Retina (tissue), 1 donor: ENCODE measurements at regions not wholly inside any gene's neighbourhood (a gene's known extent, or its start where the extent isn't known, plus 50 kb on each side); places are given as distances from the start of the nearest gene placed in this dataset.

ENCODE experiments used
- DNase-seq: peaks from one replicate; pipeline ENCODE4 v3.0.0-alpha.2; 2016

DNA sequence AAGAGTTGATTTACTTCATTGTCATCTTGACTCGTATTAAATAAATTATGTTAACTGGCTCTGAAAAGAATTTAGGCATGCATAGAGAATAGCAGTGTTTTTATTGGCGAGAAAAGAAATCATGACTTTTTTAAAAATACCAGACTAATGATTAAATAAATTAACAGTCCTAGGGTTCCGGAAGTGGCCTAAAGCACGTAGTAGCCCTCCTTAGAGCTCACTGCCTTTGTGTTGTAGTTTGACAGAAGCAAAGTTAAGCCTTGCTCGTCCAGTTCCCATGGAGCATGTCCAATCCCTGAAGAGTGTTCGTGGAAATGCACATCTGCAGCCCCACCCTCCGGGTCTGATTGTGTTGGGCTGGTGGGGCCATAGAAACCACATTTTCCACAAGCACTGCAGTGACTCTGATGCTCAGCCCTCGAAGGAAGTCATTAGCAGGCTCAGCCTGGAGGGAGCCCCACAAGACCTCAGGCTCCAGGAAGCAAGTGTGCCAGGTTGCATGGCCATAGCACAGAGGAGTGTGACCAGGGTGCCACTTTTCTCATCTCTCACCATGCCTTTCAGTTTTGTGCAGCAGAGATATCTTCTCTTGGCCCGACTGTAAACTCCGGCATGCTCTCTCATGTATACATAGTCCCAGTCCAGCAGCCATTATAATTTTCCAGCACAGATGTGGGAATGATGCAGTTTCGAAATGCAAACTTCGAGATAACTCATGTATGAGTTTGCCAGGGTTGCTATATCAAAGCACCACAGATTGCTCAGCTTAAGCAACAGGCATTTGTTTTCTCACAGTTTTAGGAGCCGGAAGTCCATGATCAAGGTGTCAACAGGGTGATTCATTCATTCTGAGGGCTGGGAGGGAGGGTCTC lies 188.6 kb upstream of the SH3BP4 start:
- no peak for DNase-seq

DNA sequence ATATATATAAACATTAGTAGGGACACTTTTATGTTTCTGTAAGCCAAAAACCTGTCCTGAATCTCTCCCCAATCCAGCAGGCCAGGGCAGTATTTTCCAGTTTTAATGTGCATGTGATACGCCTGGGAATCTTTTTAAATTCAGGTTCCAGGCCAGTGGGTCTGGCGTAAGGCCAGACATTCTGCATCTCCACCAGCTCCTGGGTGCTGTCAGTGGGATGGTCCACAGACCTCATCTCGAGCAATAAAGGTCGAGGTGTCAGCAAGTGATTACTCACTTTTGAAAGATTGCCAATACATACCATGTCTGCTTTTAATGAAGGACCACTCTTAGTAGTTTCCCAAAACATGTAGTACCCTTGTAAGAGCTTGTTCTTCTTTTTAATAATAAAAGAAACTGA lies 189.9 kb upstream of the SH3BP4 start:
- no peak for DNase-seq

DNA sequence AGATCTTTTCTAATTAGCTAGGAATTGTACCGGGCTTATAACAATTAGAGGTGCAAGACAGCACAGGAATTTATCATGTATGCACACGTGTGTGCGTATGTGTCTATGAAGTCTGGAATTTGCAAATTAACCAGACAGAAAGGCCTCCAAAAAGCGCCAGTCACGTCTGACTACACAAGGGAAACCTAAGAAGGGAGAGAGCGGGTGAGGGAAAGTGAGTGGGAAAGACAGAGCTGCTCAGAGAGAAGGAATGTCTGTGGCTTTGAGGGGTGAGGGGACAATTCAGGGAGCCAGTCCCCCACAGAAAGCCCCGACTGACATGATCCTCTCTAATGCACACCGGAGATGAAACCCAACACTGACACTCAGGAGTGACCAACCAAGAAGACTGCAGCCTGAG lies 197.7 kb upstream of the SH3BP4 start:
- no peak for DNase-seq

DNA sequence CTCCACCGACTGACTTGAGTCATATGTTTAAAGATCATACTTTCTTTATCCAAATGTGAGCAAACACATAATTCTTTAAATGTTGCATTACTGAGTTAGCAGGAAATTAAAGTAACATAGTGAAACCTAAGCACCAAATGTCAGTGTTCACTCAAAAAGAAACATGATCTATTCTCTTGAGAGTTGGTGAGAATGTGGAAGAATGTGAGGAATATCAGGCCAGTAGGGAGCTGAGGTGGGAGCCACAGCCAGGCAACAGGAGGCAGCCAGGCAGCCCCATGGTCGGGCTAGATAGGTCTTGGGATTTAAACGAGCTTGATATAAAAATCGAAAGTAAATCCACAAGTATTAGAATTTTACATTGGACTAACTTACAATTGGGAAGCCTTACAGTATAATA lies 198.1 kb upstream of the SH3BP4 start:
- no peak for DNase-seq

DNA sequence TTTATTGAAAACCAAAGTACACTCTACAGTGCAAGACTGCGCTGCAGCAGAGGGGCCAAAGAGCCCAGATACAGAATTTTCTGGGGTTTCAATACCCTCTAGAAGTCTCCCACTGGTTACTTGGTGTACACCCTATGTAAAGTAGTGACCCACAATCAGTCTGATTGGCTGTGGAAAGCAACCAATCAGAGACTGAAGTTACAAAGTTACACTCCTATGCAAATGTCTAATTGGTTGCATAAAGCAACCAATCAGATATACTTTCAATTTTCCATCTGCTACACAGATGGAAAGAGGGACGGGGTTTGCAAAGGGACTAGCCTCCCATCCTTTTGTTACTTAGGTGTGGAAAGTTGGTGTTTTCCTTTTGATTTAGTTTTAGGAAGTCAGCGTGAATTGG lies 198.9 kb upstream of the SH3BP4 start:
- DNase-seq: no peak

DNA sequence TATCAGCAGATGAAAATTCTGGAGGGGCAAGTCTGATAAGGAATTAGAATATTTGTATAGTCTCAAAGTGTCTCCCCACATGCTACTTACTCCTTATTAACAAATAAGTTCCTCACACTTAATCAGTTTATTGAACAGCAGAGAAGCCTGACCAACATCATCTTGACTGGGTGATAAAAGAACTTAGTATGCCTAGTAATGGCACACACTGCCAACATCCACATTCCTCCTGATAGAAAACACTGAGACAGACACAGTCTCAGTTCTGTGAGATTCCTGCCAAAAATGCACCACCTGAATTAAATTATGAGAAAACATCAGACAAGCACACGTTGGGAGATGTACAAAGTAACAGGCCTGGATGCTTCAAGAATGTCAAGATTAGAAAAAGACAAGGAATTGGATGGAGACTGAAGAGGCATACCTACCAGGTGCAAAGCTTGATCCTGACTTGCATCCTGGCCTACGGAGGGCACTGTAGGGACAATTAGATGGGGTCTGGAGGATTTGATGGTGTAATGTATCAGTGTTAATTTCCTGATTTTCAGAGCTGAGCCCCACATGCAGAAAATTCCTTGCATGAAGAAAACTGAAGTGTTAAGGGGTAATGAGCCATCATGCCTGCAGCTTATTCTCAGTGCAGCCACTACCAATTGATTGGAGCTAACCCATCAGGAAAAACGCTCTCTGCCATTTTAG lies 200.4 kb upstream of the SH3BP4 start:
- no peak for DNase-seq

DNA sequence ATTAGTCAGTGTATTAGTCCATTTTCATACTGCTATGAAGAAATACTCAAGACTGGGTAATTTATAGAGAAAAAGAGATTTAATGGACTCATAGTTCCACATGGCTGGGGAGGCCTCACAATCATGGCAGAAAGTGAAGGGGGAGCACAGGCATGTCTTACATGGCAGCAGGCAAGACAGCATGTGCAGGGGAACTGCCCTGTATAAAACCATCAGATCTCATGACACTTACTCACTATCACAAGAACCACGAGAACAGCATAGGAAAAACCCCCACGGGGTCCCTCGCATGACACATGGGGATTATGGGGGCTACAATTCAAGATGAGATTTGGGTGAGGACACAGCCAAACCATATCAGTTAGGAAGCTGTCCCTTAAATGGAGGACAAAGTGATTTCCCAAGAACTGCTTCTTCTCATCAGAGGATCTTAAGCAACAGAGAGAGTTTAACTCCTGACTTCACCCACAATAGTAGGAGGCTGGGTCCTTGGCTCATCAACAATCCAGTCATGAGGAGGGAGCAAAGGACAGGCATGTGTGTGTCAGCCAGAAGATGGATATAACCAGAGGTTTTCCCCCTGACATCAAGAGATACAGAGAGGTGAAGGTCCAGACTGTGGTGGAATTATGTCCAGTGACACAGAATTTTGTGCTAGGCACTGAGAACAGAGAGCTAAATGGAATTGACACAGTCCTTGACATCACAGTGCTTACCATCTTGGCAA lies 203.8 kb upstream of the SH3BP4 start:
- no peak for DNase-seq

DNA sequence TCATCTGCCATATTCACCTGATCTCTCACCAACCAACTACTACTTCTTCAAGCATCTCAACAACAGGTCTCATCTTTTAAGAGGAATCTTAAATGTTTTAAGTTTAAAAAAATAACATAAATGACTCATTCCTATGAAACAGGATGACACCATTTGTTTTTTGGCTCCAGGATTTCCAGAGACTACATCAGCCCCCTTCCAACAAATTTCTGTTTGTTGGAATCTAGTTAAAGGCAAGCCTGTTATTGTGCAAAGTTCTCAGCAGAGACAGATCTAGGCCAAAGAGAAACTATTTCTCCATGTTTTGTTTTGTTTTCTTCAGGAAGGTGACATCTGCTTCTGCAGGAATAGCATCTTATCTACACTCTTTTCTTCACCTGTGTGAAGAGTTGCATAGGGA lies 204.8 kb upstream of the SH3BP4 start:
- DNase-seq: no peak

DNA sequence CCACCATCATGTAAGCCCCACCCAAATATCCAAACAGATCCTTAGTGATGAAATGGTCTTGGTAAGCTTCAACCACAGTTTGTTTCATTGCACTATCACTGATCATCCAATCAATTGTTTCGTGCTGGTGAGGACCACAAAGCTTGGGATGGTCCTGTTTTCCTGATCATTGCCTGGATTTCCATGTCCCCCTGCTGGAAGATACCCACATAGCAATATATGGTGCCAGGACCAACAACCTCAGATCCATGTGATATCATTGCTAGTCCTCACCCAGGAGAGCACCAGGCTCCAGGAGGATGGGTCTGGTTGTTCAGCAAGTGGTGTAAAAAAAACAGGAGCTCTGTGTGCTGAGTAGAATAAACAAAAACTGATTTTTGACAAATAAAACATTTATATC lies 206.5 kb upstream of the SH3BP4 start:
- no peak for DNase-seq

DNA sequence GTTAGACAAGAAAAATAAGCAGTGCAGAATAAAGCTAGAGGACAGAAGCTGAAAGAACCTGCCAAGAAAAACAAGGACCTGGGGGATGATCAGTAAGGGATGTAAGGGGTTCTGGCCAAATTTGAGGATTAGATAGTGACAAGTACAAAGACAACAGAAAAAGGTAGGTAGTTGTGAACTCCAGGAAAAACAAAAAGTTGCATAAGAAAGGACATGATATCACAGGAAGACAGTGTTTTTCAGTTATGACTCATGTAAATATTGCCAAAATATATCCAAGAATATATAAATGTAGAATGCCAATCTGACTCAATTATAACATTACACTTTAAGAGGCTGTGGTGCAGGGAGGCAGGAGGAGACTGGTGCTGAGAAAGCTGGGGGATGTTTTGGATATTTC lies 209.8 kb upstream of the SH3BP4 start:
- no peak for DNase-seq

DNA sequence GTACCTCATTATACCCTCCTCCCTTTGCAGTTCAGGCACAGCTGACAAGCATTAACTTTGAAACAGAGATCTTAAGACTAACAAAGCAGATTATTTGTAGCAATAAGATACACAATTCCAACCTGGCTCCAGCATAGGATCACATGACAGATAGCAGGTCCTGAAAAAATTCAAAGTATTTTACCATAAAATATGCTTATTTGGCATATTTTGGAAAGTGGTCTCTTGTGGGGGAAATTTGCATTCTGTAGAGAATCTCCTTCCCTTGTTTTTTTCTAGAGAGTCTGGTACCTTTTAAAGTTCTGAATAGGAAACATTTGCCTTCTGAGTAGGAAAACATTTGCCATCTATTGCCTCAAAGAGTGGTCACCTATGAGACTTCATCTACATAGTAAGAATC lies 212.8 kb upstream of the SH3BP4 start:
- no peak for DNase-seq

DNA sequence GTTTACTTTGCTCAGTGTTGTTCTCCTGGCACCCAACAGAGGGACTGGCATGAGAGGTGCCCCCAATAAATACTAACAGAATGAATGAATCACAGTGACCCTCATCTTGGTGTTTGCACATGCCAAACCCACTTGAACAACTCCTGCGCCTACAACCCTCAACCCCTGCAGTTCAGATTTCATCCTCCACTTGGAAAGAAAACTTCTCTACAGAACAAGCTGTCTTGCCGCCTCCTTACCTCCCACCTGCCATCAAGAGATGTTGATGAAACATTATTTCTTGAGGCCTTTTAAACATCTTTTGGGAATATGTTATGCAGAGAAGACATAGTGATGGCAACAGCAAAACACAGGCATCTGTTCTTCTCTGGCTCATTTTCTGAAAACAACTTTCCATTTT lies 216.0 kb upstream of the SH3BP4 start:
- no peak for DNase-seq

DNA sequence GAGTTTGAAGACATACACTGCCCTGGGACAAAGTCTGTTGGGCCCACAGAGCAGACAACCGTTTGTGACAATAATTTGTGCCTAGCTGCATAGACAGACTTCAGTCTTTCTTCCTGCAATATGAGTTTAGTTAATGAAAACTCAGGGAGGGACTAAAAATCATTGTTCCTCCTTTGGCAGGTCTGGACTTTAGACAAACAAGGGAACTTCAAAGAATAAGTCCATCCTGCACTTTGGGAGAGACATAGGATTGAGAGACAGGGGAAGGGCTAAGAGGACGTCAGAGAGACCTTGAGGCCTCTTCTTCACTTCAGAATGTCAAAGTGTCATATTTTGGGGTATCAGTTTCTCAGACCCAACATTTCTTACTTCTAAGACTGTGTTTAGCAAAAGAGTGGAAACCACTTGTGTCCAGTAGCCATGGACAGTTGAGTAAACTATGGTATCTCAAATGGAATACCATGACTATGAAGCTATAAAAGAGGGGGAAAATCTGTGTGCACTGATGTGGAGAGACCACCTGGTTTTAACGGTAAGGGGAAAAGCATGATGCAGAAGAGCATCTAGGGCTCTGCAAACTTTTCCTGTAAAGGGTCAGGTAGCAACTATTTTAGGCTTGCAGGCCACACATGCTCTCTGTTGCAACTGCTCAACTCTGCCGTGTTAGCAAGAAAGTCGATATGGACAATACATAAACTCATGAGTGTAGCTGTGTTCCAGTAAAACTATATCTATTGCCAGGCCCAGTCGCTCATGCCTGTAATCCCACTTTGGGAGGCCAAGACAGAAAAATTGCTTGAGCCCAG lies 217.8 kb upstream of the SH3BP4 start:
- DNase-seq: no peak

DNA sequence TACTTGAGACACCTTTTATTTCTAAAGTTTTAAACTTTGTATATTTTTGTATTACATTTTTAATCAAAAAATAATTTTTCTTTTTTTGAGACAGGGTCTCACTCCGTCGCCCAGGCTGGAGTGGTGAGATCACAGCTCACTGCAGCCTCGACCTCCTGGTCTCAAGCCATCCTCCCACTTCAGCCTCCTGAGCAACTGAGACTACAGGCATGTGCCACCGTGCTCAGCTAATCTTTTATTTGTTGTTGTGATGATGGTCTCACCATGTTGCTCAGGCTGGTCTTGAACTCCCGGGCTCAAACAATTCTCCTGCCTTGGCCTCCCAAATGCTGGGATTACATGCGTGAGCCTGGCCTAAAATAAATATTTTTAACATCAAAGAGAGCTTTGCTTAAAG lies 218.7 kb upstream of the SH3BP4 start:
- no peak for DNase-seq

DNA sequence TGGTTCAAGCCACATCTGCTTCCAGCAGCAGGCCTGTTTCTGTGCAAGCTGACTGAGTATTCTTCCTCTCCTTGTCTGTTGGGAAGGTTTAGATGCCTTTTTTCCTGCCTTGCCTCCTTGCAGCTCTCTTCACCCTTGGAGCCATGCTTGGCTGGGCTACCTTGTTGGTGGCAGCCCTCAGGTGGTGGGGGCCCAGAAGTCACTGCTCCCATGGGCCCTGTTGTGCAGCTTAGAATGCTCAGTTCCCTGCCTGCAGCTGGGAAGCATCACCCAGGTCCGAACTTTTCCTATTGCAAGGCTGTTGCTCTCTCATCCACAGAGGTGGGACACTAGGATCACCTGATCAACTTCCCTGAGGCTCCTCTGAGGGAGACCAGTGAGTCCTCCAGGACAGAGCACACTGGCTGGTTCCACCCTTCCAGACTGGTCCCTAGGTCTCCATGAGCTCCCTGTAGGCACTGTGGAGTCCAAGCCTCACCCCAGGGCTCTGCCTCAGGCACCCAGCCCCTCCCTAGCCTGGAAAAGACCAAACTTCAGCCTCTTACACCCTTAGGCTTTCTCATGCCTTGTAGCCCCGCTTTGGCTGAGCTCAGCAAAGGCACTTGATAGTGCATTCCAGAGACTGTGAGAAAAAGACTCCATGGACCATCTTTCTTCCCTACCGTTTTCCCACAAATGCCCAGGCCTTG lies 219.3 kb upstream of the SH3BP4 start:
- no peak for DNase-seq

DNA sequence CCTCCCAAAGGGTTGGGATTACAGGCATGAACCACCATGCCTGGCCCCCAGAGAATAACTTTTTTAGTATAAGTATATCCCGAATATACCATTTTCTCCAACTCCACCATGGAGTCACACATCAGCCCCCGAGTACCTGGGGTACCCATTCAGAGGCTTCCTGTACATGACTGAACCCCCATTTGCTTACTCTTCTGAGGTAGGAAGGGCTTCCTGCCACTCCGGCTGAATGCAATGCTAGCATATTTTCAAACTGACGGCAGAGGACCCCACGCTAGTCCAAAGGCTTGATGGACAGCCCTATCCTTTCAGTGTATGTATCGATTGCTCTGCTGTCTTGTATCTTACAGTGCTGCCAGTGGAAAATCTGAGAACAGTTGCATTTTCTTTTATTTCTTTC lies 220.6 kb upstream of the SH3BP4 start:
- DNase-seq: no peak

DNA sequence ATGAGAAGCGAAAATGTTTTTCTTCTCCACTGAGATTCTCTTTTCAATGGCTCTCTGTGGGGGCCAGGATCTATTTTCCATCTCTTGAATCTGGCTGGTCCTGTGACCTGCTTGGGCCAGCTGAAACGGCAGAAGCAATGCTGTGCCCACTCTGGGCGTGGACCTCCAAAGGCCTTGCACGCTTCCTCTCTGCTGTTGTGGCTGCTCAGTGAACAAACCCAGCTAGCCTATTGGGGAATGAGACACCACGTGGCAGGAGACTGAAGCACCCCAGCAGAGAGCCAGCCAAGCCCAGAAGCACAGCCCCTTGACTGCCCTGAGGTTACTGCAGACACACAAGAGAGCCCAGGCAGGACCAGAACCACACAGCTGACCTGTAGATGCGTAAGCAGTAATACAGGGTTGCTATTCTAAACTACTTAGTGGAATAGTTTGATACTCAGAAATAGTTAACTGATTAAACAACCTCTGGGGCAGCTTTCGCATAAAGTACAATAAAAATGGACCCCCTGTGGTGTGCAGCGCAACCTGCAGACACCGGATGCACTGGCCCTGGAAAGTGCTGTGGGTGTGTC lies 221.7 kb upstream of the SH3BP4 start:
- no peak for DNase-seq

DNA sequence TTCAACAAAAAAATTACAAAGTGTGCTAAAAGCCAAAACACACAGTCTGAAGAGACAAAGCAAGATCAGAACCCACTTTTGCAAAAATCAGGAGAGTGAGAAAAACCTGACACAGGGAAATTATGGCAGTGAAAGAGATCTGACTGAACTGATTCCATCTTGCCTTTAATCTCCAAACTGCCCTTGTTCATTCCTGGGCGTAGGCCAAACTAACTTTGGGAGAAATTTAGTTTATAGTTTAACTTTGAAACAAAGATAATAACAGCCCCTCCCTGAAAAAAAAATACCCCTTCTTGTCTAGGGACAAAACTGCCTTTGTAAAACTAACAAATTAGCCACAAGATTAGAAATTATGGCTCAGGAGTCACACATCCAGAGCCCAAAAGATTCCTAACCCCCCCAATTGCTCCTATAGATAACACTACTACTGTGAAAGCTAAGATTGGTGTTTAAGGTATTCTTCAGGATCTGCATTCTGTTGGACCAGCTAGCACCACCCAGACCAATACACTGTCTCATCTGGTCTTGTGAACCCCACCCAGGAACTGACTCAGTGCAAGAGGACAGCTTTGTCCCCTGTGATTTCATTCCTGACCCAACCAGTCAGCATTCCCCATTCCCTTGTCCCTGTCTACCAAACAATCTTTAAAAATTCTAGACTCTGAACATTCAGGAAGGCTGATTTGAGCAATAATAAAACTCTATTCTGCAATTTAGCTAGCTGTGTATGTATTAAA lies 226.1 kb upstream of the SH3BP4 start:
- DNase-seq: no peak

DNA sequence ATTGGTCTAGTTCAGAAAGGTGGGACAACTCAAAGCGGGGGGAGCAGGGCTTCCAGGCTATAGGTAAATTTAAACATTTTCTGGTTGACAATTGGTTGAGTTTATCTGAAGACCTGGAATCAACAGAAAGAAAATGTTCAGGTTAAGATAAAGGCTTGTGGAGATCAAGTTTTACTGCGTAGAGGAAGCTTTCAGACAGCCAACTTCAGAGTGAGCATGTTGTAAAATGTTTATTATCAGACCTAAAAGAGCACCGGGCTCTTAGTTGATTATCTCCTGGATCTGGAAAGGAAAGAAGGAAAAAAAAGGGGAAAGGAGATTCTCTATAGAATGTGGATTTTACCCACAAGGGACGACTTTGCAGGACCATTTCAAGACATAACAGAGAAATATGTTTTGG lies 227.0 kb upstream of the SH3BP4 start:
- no peak for DNase-seq

DNA sequence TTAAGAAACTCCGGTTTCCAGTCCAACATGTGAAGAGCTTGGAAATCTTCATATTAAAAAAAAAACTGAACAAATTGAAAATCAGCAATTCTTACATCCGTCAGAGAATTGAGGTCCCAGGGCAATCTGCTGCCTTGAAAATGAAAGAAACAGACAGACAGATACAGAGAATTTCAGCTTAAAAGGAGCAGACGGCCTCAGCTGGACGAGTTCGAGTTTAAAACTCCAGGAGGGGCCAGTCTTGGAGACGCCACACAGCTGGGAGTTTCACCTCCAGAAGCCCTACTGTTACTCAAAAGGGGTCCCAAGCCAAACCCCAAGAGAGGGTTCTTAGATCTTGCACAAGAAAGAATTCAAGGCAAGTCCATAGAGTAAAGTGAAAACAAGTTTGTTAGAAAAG lies 226.5 kb upstream of the ARL4C start:
- no peak for DNase-seq

DNA sequence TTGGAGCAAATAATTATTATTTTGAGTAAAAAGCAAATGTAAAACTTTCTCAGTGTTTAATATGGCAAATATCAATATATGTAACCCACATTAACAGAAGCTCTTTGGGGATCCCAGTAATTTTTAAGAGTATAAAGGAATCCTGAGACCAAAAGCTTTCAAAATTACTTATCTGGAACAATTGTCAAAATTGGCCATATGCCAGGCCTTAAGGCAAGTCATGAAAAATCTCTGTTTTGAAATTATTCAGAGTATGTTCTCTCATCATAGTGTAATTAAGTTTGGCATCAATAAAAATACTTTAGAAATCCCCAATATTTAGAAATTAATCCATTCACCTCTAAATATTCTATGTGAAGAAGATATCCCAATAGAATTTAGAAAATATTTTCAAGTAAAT lies 225.3 kb upstream of the ARL4C start:
- DNase-seq: no peak
